Sigmoid colon (tissue), 3 donors: ENCODE measurements at regions not wholly inside any gene's neighbourhood (a gene's known extent, or its start where the extent isn't known, plus 50 kb on each side); places are given as distances from the start of the nearest gene placed in this dataset.

ENCODE experiments used
- POLR2A ChIP-seq, 2 donors: fragments of 450-650 bp; IDR thresholded peaks; one replicate each; pipeline ENCODE4 v1.6.1; 2016; ENCODE audit warnings: antibody characterized with exemption in 2 of 2, mild to moderate bottlenecking in 2 of 2, moderate library complexity in 2 of 2
- TF ChIP-seq, protein P1 (sequence below), 4 experiments: fragments of 450-650 bp in 3 of 4; fragments of 200-600 bp in 1 of 4; IDR thresholded peaks; one replicate each; pipeline ENCODE4 v1.5.1; 2016 to 2019; ENCODE audit warnings: antibody characterized with exemption in 4 of 4, mild to moderate bottlenecking in 3 of 4, moderate library complexity in 2 of 4

DNA sequence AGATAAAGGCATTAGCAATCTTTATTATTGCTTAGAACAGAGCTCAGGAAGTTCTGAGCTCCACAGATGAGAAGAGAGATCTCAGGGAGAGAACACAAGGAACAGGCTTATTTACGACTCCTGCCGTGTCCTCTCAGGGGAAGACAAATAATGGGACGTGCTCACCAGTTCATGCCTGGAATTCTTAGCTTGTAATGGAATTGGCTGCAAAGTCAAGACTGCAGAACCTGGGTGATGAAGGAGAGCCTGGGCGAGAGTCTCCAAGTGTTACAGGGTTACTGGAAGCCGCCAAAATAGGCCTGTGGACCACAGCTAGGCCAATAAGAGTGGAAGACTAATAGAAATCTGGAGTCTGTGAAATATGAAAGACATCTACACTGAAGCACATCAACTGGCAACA, 174.5 kb upstream of the ADAMTSL1 start:
- TF ChIP-seq, protein P1, sequence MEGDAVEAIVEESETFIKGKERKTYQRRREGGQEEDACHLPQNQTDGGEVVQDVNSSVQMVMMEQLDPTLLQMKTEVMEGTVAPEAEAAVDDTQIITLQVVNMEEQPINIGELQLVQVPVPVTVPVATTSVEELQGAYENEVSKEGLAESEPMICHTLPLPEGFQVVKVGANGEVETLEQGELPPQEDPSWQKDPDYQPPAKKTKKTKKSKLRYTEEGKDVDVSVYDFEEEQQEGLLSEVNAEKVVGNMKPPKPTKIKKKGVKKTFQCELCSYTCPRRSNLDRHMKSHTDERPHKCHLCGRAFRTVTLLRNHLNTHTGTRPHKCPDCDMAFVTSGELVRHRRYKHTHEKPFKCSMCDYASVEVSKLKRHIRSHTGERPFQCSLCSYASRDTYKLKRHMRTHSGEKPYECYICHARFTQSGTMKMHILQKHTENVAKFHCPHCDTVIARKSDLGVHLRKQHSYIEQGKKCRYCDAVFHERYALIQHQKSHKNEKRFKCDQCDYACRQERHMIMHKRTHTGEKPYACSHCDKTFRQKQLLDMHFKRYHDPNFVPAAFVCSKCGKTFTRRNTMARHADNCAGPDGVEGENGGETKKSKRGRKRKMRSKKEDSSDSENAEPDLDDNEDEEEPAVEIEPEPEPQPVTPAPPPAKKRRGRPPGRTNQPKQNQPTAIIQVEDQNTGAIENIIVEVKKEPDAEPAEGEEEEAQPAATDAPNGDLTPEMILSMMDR (IDR thresholded peaks at IDR 0.05): no peak
- no peak for TF ChIP-seq POLR2A (IDR thresholded peaks at IDR 0.05)
